22Rv1 (cell line): ENCODE measurements at regions not wholly inside any gene's neighbourhood (a gene's known extent, or its start where the extent isn't known, plus 50 kb on each side); places are given as distances from the start of the nearest gene placed in this dataset.

Experiments
- ZFX ChIP-seq: fragments of 450-650 bp; IDR thresholded peaks from 2 replicates; pipeline ENCODE4 v1.6.1; 2017; ENCODE audit warnings: antibody characterized with exemption, borderline replicate concordance
- TF ChIP-seq, protein P1 (sequence below): fragments of 450-650 bp; IDR thresholded peaks from 2 replicates; pipeline ENCODE4 v1.5.1; 2017; ENCODE audit warnings: mild to moderate bottlenecking

DNA sequence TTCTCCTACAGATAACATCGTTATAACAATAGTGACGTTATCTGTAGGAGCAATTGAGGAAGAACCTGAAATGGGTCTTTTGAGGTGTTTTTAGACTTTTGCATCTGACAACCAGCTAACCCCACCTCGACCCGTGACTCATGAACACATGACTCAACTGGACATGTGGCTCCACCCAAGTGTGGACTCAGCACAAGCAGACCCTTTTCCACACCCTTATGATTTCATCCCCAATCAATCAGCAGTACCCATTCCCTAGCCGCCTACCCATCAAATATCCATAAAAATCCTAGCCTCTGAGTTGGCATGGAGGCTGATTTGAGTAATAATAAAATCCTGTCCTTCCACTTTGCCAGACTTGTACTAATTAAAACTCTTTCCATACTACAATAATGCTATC lies 255.4 kb downstream of the ARPP21 start:
- TF ChIP-seq, protein P1, sequence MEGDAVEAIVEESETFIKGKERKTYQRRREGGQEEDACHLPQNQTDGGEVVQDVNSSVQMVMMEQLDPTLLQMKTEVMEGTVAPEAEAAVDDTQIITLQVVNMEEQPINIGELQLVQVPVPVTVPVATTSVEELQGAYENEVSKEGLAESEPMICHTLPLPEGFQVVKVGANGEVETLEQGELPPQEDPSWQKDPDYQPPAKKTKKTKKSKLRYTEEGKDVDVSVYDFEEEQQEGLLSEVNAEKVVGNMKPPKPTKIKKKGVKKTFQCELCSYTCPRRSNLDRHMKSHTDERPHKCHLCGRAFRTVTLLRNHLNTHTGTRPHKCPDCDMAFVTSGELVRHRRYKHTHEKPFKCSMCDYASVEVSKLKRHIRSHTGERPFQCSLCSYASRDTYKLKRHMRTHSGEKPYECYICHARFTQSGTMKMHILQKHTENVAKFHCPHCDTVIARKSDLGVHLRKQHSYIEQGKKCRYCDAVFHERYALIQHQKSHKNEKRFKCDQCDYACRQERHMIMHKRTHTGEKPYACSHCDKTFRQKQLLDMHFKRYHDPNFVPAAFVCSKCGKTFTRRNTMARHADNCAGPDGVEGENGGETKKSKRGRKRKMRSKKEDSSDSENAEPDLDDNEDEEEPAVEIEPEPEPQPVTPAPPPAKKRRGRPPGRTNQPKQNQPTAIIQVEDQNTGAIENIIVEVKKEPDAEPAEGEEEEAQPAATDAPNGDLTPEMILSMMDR: no peak
- TF ChIP-seq ZFX: no peak
